GM18909 (cell line): ENCODE measurements at regions not wholly inside any gene's neighbourhood (a gene's known extent, or its start where the extent isn't known, plus 50 kb on each side); places are given as distances from the start of the nearest gene placed in this dataset.
A peak's percentile ranks its signal among the peaks of the same experiment; 100 is the strongest.
"Not testable (repeated sequence)": the region's sequence is repeated elsewhere in the genome, so short reads cannot be mapped to it uniquely, and the experiment has no call there.

Source experiments
- ATAC-seq: cut with Tn5 transposase; IDR thresholded peaks from one replicate; pipeline ENCODE4 v1.9.1; 2021; ENCODE audit warnings: mild to moderate bottlenecking; ENCODE audit not compliant: unreplicated experiment, poor library complexity

DNA sequence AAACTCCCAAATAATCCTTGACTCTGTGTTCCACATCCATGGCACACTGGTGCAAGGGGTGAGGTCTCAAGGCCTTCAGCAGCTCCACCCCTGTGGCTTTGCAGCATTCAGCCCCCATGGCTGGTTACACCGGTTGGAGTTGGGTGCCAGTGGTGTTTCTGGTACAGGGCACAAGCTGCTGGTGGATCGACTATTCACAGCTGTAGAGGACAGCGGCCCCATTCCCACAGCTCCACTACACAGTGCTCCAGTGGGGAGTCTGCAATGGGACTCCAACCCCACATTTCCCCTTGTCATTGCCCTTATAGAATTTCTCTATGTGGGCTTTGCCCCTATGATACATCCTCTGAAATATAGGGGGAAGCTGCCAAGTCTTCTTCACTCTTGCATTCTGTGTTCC, 64.3 kb upstream of the SGO1 start:
- no peak for ATAC-seq

DNA sequence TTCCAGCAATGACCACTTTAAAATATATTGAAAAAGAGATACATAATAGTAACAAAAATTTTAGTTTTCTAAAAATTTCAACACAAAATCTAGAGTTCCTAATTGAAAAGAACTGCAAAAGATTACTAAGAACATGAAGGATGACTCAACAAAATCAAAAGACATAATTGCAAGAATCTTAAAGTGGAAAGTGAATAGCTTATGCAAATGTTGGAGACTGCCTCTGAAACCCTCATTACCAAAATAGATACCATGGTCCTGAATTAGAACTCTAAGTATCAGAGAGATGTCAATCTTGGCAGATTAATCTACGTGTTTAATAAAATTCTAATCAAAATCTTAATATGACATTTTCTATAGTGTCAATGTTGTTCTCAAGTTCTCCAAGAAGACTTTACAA, 60.7 kb upstream of the SGO1 start:
- peak; percentile 76 for ATAC-seq

DNA sequence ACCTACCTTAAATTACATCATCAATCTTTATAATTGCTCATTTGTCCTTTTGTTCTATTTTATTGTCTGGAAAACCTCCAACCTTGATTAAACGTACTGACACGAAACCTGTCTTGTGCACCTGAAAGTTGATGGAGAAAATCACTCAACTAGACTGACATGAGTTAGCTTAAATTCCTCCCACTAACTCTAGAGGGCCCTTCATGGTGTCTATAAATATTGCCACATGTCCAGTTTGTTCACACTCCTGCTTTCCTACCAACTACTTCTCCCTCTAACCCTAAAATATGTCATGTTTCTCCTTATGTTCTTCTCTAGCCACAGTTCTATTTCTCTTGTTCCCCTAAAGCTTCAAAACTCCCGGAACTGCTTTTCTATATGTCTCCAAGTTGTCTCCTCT, 59.8 kb upstream of the SGO1 start:
- ATAC-seq: no peak

DNA sequence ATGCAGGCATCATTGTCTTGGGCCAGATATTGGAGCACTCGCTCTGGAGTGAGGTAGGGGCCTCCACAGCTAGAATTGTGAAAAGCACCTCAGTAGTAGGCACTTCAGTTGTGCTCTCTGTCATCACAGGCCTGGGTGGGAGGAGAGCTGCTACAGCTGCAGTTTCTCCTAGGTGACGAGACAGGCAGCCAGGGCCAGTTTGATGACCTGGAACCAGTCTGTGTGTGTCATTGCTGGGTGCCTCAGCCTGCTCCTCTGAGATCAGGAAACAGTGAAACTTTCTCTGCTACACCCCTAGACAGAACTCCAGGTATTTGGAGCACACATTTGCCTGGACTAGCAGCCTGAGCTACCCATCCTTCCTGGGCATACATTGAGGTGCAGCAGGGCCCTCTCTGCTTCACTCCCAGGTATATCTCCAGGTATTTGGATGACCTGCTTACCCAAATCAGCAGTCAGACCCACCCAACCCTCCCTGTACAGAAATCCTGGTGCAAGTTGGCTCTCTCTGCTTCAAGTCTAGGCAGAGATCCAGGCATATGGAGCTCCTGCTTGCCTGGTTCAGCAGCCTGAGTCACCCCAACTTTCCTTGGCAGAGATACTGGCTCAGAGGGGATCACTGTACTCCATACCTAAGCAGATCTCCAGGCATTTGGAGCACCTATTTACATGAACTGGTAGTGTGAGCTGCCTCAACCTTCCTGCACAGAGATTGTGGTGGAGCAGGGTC, 54.3 kb upstream of the SGO1 start:
- no peak for ATAC-seq

DNA sequence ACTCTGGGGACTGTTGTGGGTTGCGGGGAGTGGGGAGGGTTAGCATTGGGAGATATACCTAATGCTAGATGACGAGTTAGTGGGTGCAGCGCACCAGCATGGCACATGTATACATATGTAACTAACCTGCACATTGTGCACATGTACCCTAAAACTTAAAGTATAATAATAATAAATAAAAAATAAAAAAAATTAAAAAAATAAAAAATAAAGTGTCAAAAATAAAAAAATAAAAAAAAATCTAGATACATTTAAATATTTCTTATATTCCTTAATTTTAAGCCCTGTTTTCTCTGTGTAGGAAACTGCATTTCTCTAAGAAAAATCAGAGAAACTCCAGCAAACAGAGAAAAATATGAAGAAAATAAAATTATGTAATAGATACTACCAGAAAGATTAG, 52.2 kb upstream of the SGO1 start:
- not testable (repeated sequence) for ATAC-seq

DNA sequence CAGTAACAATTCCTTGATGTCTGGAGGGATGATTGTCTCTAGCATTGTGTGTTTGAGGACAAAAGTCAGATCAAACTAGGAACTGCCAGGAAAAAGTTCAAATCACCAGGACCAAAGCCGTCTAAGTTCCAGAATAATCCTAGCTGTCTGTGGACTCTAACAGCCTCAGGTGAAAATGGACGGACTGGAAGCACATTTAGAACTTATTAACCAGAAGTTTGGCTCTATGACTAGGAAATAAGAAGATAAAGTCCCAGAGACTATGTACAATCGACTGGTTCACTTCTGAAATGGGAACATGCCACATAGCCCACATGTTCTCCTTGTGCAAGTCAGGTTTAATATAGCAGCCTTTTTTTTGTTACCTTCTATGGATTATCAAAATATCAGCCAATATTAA, 50.6 kb upstream of the SGO1 start:
- no peak for ATAC-seq
